PC-3 (cell line): ENCODE measurements at regions not wholly inside any gene's neighbourhood (a gene's known extent, or its start where the extent isn't known, plus 50 kb on each side); places are given as distances from the start of the nearest gene placed in this dataset.

ENCODE experiments used
- EZH2 ChIP-seq: fragments of 300-600 bp; sonication (generic); IDR thresholded peaks from one replicate; pipeline ENCODE4 v1.6.1; 2017; ENCODE audit warnings: antibody characterized with exemption, mild to moderate bottlenecking, low read length; ENCODE audit not compliant: unreplicated experiment
- TF ChIP-seq, protein P1 (sequence below): fragments of 300-600 bp; sonication (generic); conservative IDR thresholded peaks from 2 replicates; pipeline ENCODE4 v1.5.1; 2017; ENCODE audit warnings: antibody characterized with exemption, low read depth, mild to moderate bottlenecking, low read length

DNA sequence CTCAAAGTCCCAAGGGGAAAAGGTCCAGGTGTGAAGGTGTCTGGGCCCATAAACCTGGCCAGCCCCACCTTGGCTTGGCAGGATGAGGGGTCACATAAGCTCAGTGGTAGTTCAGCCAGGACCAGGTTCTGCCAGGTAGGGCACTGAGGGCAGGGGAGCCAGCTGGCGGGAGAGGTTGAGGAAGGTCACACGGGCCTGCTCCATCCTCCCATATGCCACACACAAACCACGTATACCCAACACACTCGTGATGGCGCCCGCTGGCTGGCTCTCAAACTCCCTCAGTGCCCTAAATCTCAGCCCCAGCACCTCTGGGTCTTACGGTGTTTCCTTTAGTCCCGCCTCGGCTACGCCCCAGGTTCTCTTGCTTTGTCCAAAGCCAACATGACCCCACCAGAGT, 160.5 kb downstream of the ZFP36L2 start:
- no peak for TF ChIP-seq EZH2
- TF ChIP-seq, protein P1, sequence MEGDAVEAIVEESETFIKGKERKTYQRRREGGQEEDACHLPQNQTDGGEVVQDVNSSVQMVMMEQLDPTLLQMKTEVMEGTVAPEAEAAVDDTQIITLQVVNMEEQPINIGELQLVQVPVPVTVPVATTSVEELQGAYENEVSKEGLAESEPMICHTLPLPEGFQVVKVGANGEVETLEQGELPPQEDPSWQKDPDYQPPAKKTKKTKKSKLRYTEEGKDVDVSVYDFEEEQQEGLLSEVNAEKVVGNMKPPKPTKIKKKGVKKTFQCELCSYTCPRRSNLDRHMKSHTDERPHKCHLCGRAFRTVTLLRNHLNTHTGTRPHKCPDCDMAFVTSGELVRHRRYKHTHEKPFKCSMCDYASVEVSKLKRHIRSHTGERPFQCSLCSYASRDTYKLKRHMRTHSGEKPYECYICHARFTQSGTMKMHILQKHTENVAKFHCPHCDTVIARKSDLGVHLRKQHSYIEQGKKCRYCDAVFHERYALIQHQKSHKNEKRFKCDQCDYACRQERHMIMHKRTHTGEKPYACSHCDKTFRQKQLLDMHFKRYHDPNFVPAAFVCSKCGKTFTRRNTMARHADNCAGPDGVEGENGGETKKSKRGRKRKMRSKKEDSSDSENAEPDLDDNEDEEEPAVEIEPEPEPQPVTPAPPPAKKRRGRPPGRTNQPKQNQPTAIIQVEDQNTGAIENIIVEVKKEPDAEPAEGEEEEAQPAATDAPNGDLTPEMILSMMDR: no peak
